GDM1 (cell line): ENCODE measurements at regions not wholly inside any gene's neighbourhood (a gene's known extent, or its start where the extent isn't known, plus 50 kb on each side); places are given as distances from the start of the nearest gene placed in this dataset.

Source experiments
- DNase-seq: peaks from one replicate; lab custom pipeline; 2025; lab: John Stamatoyannopoulos, UW

DNA sequence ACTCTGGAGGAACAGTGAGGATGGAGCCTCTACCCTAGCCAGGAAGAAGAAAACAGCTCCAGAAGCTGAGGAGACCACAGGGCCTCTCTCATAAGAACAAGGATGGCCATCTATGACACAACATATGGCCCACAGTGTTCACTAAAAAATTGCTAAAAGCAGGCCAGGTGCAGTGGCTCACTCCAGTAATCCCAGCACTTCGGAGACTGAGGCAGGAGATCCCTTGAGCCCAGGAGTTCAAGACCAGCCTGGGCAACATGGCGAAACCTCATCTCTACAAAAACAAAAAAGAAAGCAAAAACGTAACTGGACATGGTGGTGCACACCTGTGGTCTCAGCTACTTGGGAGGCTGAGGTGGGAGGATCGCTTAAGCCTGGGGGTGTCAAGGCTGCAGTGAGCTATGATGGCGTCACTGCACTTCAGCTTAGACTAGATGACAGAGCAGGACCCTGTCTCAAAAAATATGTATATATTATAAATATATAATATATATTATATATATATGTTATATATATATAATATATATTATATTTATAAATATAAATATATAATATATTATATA lies 103.1 kb downstream of the TOMM20 start:
- no peak for DNase-seq

DNA sequence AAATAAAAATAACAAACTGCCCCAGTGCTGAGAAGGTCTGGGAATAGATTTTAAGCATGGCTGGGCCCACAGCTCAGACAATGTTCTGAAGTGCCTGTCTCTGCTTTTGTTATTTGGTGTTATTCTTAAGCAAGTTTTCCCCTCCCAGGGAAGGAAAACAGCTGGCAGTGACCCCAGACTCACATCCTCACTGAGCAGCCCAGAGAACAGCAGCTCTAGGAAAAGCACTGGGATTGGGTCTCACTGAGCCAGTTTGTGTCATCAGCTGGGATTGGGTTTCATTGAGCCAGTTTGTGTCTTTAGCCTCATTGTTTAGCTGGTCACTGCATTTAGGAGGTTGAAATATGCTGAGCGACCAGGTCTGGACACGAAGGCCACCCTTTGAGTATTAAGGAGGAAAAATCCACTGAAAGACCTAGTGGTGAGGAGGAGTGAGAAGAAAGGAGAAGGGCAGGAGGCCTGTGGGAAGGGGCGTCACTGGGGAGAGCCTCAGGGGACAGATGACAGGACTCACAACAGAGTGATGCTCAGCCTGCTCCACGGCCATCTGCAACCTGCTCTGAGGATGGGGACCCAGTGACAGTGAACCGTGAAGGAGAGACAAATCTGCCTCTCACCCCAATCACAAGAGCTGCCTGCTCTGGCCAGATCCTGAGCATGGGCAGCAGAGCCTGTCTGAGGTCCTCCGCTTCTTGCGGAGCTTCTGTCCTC lies 103.8 kb downstream of the TOMM20 start:
- DNase-seq = no peak

DNA sequence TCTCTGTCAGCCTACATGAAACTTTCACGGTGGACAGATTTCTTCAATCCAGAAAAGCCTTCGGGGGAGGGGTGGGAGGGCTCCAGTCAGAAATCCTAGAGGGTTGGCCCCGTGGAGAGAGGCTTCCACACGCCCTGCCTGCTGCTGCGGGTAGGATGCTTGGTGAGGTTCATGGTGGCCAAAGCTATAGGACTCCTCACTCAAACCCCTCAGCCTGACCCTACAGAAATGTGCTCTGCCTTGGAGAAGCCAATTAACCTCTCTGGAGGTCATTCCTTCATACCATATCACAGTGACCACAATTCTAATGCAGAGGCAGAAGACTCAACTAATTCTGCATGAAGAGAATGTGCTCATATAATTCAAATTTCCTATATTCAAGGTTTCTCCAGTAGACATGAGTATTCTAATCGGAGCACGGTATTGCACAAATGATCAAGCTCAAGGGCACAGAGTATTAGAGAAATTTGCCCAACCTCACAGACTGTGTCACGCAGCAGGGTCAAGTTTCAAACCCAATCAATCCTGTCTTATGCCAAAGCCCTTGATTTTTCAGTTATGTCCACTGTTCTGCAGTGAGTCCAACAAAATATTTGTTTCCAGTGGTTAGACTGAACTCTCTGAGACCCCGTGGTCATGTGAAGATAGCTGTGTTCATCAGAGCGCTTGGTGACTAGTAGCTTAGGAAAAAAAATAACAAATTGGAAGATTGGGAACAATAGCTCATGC lies 104.8 kb downstream of the TOMM20 start:
- no peak for DNase-seq

DNA sequence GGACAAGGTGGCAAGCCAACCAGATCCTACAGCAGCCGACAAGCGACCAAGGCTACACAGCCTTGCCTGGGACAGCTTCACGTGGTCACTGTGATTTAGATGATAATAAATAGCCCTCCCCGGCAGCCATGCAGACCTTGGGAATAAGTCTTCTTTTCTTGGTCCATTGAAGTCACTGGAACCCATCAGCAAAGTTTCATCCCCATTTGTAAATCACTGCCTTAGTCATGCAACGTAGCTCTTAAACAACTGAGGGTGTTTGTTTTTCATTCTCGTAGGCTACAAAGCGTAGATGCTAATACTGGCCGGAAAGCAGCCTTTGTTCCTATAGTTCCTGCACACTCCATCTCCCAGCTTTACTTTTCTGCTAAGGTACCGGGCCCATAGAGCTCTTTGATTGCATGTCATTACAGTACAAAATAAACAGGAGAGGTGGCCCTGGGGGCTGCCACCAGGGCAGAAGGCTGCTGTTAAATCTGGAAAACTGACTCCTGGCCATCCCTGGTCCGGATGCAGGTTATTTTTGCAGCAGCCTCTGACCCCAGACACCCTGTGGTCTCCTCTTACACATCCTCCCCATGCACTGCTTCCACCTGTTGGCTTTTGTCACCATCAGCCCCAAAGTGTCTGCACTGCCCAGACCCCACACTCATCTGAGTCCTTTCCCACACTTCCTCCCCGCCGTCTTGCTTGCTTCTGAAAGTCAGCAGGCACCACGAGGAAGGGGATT lies 105.5 kb downstream of the TOMM20 start:
- DNase-seq = no peak

DNA sequence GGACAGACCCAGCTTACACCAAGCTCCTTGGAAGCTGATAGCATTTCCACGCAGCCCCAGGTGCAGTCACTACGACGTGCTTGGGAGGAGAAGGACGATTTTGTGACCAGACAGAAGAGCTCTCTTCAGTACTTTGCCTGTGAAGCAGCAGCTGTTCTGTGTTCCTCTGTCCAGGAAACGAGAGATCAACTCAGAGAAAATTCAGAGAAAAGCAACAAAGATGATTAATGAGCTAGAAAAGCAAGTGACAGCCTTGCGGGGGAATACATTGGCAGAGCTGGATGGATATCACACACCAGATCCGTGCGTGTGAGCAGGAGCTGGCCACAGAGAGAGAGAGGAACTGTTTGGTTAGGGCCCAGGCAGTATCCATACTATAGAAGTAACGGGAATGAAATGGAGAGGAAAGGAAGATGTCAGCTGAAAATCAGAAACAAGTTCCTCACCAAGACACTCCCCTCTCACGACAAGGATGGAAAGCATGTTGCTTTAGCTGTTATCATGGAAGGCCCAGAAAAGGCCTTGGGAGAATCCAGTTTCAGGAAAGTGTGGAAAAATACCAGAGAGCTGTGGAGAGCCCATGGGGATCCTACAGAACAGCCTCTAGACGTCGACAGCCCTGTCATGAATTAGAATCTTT lies 106.2 kb downstream of the TOMM20 start:
- DNase-seq = no peak

DNA sequence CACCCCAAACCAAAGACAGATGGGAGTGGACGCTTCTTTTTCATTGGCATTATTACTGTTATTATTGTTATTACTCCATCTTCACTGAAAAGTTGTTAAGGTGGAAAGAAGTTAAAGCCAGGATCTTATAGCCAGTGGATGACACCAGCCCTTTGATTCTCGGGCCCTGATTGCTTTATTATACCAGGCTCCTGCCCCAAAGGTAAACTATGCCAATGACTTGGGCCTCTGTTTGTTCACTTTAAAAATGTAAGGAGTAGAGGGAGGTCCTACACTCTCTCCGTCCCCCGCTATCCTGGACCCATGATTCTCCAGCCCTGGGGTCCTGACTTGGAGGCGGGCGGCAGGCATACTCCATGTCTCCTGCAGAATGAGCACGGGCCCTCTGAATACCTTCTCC lies 106.8 kb downstream of the TOMM20 start:
- DNase-seq = no peak

DNA sequence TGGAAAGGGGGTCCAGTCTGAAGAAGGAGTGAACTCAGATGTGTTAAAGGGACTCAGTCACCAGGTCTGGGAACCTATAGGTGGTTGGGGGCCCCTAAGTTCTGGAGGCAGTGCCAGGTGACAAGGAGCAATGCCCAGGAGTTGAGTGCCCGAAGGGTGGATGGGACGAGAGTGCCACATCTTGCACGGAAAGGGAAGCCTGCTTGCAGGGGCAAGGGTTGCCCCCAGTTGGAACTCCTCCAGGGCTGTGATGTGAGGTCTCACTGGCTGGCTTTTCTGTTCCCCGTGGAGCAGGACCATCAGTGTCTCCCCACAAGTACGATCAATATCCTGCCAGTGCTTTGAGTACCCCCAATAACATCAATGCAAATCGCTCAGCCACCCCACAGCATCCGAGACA lies 107.3 kb downstream of the TOMM20 start:
- DNase-seq = no peak

DNA sequence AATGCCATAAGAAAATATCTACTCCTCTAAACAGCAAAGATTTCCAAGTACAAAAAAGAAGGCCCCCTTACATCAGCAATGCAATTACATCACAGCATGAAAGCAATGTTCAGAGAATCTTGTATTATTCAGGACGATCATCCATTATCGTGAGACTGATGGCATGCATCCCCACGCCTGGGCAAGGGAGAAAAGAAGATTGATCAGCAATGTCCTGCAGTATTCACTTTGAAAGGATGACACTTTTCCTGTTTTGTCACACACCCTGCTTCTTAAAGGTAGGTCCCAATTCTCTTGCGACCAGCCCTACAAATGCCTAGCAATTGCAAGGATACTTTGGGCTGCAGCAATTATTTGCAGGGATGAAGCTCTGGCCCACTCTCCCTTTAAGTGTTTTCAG lies 108.7 kb downstream of the TOMM20 start:
- no peak for DNase-seq

DNA sequence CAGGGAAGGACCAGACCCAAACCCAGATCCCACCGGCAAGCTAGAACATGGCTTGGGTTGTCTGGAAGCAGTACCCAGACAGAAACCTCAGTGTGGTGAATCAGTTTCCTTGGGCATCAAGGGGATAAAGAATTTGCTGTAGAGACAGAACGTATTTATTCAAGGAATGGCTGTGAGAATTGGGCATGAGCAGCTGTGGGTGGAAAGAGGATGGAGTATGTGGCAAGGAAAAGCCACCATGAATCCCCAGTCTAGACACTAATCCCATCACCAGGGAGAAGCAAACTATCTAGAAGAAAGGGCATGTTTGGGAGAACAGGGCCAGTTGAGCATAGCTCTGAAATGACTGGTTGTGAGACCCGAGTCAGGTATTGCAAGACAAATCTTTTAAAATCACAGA lies 109.2 kb downstream of the TOMM20 start:
- DNase-seq = no peak

DNA sequence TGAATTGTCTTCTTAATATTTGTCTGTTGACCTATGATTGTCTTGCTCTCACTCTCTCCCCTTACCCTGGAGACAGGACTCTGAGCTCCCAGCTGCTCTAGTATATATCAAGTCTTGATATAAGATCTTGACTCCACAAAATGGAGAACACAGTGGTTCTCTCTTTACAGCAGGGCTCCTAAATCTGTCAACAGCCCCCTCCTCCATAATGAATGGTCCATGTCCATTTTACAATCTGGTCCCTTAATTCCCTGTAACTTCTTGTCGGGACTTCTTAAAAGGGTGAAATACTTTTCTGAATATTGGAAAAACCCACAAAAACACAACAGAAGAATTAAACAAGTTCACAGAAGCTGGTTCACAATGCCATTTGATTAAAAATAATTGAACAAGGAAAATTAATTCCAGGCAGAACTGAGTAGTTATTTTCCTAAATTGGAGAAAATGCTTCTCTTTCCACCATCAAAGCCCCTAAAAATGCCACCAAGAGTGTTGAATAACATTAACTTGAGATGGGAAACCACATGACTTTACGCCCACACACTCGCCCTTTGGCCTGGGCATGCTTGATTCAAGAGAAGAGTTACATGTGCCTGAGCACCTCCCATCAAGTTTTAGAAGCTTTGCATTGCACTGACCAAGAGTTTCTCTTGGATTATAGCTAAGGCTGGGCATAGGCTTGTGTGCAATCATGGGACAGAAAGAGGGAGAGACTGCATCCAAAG lies 109.8 kb downstream of the TOMM20 start:
- DNase-seq = no peak

DNA sequence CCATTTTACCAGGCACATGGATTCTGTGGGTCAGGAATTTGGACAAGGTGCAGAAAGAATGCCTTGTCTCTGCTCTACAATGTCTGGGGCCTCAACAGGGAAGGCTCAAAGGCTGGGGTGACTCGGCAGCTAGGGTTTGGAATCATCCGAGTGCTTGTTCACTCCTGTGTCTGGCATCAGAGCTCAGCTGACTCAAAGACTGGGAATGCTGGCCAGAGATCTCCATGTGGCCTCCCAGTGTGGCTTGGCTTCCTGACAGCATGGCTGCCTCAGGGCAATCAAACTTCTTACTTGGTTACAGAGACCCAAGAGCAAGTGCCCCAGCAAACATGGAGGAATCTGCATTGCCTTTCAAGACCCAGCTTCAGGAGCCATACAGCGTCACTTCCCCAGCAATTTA lies 110.5 kb downstream of the TOMM20 start:
- DNase-seq = no peak

DNA sequence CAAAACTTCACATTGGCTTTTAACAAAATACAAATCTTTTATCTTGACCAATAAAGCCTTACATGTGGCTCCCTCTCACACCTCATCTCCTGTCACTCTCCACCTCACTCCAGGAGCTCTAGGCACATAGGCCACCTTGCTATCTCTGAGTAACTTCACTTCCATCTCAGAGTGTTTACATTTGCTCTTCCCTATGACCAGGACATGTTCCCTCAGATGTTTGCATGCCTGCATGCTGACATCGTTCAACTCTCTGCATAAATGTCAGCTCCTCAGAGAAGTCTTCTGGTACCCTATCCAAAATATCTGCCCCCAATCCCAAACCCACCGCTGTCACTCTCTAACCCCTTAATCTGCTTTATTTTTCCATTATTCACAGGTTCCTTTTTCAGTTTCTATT lies 110.9 kb downstream of the TOMM20 start:
- no peak for DNase-seq

DNA sequence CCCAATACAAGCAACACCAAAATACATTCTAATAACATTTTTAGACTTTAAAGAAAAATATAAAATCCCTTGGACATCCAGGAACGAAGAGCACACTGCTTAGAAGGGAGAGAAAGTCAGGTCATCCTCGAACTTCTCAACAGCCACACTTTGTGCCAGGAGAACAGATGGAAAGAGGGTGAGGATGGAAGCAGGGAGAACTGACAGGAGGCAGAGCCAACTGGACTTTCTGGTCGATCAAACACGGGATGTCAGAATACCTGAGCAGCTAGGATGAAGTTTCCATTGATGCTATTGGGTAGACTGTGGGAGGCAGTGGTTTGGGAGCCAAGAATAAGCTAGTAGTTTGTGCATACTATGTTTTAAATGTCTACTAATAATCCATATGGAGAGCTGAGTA lies 111.4 kb downstream of the TOMM20 start:
- DNase-seq = no peak

DNA sequence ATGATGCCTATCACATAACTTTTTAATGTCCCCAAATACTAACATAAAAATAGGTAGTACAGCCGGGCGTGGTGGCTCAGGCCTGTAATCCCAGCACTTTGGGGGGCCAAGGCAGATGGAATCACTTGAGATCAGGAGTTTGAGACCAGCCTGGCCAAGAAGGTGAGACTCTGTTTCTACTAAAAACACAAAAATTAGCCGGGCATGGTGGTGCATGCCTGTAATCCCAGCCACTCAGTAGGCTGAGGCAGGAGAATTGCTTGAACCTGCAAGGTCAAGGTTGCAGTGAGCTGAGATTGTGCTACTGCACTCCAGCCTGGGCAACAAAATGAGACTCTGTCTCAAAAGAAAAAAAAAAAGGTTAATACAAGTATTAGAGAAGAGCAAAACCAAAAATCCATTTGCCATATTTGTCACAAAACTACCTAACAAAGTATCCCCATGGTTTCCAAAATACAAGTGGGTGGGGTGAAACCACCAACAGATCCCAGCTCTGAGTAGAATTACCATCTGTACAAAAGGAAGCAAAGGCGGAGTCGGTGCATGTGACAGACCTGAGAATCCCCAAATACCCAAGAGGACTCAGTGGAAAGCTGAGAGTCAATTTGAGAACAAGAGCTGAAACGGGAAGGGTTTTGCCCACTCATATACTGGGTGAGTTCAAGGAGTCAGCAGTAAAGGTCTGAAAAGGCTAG lies 113.2 kb downstream of the TOMM20 start:
- no peak for DNase-seq

DNA sequence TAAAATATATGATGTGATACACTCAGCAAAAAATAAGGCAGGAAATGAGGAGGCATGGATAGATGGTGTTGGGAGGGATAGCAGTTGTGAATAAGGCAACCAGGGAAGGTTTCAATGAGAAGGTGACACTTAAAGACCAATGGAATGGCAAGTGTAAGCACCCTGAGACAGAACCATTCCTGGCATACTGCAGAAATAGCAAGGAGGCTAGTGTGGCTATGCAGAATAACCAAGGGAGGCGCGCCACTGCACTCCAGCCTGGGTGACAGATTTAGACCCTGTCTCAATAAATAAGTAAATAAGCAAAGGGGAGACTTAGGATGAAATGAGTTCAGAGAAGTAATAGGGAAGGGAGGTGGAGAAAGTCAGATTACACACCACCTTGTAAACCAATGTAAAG lies 113.9 kb downstream of the TOMM20 start:
- DNase-seq = no peak

DNA sequence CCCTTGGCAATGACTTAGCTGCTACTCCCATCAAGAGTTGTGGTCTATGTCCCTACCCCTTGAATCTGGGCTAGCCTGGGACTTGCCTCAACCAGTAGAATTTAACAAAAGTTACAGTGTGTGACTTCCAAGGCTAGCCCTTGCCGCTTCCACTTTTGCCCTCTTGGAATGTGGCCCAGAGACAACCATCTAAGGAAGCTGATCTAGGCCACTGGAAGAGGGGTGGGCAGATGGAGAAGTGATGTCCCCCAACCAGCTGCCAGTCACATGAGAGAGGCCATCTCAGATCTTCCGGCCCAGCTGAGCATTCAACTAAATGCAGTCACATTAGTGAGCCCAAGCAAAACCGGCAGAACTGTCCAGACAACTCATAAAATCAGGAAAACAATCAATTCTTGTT lies 115.1 kb downstream of the TOMM20 start:
- no peak for DNase-seq

DNA sequence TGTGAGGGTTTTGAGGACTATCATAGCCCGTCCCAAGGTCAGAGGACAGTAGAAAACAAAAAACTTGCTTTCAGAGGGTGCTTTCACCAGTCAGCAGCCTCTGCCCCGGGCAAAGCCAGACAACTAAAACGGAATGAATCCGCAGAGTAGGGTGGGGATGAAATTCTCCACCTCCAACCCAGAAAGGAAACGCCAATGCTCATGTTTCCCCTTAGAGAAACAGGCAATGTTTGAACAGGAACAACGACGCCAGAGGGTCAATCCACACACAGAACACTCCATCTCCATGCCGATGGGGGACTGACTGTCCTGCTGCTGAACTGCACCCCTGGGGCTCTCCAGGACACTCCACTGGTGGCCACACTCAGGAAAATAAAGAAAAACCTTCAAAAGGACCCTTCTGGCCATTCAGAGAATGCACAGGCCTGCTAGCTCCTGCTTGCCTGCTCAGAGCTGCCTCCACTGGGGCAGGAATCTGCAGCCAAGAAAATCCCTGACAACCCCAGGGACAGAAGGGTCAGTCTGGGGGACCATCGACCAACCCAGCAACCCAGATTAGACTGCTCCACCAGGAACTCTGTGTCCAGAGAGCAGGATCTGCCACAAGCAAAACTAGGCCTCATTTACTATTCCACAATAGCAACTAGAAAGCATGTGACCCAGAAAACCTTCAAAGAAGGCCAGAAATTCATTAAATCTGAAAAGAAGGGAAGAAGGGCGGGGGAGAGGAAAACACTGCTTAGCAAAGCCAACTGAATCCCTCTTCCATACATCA lies 116.0 kb downstream of the TOMM20 start:
- no peak for DNase-seq

DNA sequence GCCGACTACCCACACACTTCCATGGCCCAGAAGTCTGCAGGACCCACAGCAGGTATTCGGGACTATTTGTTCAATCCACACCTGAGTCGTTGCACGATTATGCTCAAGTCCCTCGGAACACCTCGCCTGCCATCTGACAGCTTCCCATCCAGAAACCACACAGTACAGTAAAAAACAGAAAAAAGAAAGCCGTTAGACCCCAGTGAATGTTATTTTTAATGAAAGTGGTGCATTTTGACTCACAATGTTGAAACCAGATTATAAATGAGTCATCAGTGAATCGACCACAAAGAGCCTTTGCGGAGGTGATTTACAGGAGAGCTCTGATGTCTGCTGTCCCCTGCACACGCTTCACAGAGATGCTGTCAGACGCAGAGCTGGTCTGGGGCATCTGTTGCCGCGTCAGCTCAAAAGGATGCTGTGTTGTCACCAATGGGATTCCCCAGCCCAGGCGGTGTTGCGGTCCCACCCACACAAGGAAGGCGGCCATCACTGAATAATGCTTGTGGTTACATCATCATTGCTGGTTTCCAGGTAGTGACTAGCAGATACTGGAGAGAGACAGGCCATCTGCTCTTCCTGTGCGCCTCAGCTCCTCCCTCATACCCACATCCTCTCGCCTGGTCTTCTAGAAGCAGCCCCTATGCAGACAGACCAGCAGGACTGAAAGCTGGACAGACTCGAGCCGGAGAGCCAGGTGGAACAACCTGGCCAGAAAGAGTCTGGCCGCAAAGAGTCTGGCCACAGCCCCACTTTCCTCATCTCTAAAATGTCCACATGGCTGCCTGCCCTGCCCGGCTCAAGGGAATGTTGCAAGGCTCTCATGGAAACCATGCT lies 116.8 kb downstream of the TOMM20 start:
- DNase-seq = peak; percentile 94

DNA sequence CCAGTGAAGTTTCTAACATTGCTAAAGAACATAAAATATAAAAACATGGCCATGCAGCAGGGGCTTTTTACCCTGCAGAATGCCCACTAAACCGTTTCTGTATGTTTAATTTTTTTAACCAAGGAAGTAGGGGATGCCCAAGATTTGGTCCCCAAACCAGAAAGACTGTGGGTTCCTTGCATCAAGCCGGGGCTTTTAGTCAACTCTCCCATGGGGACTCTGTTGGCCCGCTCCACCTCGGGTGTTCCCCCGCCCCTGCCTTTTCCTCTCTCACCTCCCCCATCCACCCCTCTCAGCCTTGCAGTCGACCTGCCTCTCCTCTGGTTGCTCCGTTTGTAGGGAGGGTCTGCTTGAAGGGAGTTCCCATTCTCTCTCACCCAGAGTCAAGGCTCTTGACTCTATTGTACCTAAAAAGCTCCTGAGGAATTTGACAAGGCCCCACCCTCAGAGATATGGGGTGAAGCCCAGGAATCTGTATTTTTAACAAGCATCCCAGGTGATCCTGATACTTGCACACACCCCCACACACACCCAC lies 117.5 kb downstream of the TOMM20 start:
- no peak for DNase-seq
